Activated CD4-positive, alpha-beta T cell treated with anti-CD3 and anti-CD28 coated beads, Interleukin-10, Interleukin-2, amounts not matched to agents 100 ng/mL and 50 ng/mL, durations not matched to agents 16 hours and 8 hours (primary cell): ENCODE measurements at regions not wholly inside any gene's neighbourhood (a gene's known extent, or its start where the extent isn't known, plus 50 kb on each side); places are given as distances from the start of the nearest gene placed in this dataset.

Experiments
- DNase-seq: peaks from one replicate; pipeline ENCODE4 v3.0.0-alpha.2; 2020

DNA sequence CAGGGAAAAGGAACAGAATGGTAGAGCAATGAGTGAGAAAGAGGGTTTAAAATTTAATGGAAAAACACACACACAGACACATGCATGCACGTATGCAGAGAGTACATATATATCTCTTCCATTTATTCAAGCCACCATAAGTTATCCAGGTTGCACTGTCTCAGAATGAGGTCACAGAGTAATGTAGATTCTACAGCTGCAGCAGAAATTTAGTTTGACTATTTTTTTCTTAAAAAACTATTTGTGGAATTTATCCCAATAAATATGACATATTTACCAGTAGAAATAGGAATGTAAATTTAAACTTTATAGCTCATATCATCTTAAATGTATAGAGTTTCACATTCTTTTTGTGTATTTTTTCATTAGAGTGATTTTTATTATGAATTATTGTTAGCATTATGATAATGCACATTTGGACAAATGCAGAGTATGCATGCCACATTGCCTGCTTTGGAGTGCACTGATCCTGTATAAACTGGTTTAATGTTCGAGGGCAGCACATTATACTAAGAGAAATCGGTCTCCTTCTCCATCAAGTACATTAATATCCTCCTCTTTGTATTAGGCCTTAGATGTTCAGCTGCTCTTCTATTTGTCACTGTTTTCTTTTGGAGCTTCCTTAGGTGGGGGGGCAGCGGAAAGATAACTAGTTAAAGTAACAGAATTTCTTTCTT is 216.3 kb upstream of the TARS1 start:
- no peak for DNase-seq

DNA sequence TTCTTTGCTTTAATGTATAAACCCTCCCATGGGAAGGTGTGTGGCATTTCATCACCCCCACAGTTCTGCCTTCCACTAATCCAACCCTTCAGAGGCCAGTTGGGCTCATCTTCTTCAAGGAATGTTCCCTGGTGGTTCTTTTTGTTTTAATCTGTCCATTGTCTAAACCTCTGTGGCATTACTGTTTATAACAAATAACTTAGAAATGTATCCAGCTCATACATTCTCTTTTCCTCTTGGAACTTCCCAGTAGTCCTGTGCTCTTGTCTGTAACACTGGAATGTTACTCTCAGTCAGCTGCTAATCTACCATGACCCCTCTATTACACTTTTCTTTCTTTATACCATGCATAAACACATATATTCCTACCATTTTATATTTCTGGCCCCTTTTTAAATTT is 213.5 kb upstream of the TARS1 start:
- DNase-seq: no peak

- no peak for DNase-seq
These were observed 213.0 kb upstream of the TARS1 start for GRCh38 chr5:33227746-33228145.

GRCh38 chr5:33228149-33228548 is 212.6 kb upstream of the TARS1 start:
- DNase-seq: no peak

- no peak for DNase-seq
These were observed 211.5 kb upstream of the TARS1 start for GRCh38 chr5:33229216-33229615.

DNA sequence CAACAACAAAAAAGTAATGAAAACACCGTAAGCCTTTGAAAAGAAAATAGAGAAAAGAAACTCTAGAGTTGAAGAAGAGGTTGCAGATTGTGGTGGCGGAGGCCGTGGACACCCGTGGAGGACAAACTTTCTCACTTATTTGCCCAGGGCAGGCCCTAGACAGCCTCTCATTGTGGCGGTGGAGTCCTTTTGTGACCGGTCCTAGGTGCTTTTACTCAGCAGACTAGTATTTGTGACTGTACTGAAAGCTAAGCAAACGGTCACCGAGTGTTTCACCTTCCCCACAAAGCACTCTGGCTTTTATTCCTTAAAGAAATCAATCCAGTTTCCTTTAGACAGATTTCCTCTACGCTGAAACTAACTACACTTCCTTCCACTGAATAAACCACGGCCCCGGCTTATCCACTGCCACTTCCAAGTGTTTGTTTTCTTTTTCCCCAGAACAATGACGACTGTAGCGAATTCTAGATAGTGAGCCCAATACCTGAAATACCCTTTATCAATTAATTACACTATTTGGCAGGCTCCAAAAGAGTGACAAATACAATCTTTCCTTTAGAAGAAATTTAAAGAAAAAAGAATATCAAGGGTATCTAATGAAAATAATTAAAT is 210.2 kb upstream of the TARS1 start:
- no peak for DNase-seq

DNA sequence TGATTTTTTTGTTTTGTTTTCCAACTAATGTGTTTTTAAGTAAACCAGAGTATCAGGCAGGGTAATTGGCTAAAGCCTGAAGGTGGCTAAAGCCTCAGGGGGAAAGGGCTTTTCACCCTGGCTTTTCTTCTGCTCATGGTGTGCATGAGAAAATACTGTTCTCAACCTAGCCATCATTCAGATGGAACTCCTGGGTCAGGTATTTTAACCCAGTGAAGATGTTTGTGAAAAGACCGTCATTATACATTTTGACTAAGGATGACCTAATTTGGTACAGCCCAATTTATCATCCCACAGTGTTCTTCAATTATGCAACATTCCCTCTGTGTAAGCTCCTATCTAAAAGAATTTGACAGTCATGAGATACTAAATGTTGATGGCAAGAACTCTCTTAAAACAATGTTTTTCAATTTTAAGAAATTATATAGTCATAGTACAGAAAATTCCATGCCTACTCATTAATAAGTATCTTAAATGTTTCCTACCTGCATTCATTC is 209.5 kb upstream of the TARS1 start:
- no peak for DNase-seq

DNA sequence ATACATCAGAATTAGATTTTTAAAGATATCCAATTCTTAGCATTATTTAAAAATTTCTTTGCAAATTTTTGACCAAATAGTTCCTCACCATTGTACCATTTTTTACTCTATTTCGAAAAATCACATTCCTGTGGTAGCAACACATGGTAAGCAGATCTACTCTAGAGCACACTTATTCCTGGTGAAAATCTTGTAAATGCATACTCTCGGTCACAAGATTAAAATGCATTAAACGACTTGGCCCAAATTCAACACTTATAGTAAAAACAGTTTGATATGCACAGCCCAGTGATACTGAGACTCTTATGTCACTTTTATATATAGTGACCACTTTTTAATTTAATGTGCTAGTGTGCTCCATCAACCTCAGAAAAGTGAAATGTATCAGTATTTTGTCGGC is 208.8 kb upstream of the TARS1 start:
- no peak for DNase-seq

GRCh38 chr5:33232731-33233505 is 207.8 kb upstream of the TARS1 start:
- DNase-seq: no peak

DNA sequence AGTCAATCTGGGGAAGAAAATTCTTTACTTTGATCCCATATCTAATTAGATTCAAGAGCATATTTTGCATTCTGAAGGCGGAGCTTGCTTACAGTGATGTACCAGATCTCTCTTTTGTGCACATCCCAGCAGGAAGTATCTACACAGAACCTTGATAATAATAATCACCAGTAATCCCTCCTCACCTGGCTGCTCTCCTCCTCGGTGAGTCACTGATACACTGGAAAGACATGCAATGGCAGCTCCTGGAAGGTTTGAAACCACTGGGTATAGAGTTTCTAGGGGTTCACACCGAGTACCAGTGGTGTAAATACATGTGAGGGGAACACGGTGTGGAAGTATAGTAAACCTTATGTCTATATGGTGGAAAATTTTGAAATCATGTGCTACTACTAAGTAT is 205.5 kb upstream of the TARS1 start:
- no peak for DNase-seq

DNA sequence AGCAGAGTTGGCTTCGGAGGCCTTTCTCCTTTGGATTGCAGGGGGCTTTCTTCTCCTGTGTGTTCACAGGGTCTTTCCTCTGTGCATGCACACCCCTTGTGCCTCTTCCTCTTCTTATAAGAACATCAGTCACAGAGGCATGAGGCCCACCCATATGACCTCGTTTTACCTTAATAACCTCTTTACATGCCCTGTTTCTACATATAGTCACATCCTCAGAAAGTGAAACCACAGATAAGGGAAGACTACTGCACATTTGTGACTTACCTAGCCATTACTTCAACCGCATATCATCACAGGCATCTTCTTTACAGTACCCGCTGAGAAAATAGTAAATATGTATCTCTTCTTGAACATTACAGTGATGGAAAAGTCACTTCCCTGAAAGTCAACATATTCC is 204.9 kb upstream of the TARS1 start:
- no peak for DNase-seq

DNA sequence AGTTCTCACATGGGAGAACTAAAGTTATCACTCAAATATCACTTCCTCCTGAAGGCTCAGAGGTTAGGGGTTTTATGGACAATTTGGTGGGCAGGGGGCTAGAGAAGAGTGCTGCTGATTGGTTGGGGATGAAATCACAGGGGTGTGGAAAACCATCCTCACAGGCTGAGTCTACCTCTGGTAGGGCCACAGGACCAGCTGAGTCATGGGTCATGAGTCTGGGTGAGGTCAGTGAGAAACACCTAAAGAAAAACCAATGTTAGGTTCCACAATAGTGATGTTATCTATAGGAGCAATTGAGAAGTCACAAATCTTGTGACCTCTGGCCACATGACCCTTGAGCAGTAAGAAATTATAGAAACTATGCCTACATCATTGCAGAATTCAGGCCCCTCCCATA is 203.3 kb upstream of the TARS1 start:
- no peak for DNase-seq

- DNase-seq: no peak
These were observed 201.7 kb upstream of the TARS1 start for GRCh38 chr5:33238826-33239695.

- DNase-seq: no peak
These were observed 200.2 kb upstream of the TARS1 start for GRCh38 chr5:33240558-33240957.

GRCh38 chr5:33241802-33242201 is 199.0 kb upstream of the TARS1 start:
- no peak for DNase-seq

DNA sequence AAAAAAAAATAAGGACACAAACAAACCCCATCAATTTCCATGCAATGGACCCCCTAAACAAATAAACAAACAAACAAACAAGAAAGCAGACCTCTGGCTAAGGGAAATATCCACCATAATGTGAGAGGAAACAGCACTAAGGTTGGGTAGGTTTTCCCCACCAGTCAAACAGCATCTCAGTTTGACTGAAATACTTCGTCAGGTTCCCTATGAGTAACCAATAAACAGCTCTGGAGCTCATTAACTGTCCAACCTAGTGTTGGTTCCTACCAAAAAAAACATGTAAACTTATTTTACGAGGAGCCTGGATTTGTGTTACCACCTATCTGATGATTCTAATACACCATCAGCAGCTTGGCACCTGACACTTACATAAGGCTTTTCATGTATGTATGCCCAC is 198.5 kb upstream of the TARS1 start:
- DNase-seq: no peak

DNA sequence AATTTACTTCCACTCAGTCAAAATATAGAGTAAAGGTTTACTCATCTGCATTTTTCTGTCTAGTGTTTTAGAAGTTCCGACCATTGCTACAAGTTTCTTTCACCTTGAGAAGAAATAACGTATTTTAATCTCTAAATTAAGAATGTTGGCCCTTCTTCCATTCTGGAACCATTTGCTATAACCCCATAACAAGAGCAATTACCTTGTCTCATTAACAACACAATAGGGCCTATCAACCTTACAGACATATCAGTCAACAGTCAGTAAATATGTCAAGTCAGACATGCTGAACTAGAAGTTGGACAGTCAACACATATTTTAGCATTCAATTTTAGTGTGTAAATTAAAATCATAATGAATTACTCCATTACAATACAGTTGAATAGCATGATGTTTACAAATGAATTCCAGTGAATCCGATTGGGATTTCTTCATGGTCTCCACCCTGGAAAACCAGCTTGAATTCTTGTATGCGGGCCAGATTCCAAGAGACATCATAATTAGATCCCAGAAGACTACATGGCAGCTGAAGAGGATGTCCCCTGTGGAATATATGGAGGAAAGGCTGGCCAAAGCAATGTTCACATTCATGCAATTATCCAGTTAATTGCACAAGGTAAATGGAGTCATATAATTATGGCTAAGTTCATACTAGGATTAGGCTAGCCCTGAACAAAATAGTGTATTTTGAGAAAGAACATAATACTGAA is 196.2 kb upstream of the TARS1 start:
- DNase-seq: no peak

DNA sequence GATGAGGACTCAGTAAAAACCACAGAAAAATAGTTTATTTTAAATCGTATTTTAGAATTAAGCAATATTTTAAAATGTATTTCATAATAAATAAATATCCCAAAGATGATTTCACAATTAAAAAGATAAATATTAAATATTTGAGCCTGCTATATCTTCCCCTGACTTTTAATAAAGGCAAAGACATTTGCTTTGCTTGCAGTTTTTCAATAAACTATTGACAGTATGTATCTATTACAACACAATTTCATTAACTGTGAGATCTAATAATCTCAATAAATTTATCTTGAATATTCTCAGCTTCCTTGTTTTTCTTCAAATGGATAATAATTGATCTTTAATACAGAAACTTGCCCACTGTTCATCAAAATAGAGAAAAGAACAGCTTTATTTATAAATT is 186.2 kb upstream of the TARS1 start:
- no peak for DNase-seq

DNA sequence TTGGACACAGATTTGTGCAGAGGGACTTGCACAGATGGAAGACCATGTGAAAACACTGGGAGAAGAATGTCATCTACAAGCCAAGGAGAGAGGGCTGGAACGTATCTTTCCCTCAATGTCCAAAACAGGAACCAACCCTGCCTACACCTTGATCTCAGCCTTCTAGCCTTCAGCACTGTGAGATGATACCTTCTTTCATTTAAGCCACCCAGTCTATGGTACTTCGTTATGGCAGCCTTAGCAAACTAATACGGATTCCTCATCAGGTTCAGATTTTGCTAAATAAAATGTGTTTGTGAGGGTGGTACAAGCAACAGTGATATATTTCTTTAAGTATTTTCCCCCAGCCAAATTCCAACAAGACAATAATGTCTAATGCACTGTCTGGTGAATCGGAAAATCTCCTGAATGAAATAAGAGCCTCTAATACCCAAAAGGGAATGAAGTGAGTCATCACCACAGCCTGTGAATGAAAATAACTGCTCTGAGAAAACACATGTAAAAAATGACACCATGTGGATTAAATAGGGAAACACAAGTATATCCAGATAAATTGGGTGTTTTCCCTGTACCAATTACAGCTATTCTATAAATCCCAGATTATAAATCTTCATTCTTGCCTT is 182.8 kb upstream of the TARS1 start:
- no peak for DNase-seq

DNA sequence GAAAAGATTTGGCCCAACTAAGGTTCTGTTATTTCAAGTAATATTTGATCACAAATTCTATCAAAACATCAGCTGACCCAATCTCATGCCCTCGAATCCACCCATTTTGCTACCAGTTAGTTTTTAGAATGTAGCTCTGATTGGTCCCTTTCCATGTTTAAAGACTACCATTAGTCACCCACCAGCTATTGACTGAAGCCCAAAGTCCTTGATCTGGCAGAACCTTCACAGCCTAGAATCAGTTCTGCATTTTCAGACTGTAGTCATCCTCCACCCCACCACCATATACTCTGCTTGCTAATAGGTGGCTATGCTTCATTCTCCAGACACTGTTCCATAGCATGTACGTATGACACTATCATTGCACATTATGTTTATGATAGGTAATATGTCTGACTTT is 182.2 kb upstream of the TARS1 start:
- no peak for DNase-seq

- DNase-seq: no peak
These were observed 180.7 kb upstream of the TARS1 start for GRCh38 chr5:33260098-33260497.

DNA sequence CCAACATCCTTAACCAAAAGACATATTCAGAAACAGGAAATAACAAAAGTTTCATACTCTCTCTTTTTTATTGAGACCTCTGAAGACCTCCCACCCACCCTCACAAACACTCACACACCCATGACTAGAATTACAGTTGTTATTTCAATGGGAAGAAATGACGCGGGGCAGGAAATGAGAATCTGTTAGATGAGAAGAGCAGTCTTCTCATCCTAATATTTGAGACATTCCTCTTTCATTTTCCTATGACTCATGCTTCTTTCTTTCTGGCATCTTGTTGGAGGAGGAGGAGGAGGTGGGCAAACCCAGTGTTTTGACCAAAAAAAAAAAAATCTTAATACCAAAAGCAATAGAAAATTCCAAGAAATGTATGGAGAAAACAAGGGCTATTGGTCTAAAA is 179.5 kb upstream of the TARS1 start:
- no peak for DNase-seq
